HG02884 (cell line): ENCODE measurements at regions not wholly inside any gene's neighbourhood (a gene's known extent, or its start where the extent isn't known, plus 50 kb on each side); places are given as distances from the start of the nearest gene placed in this dataset.

Experiments used
- ATAC-seq: cut with Tn5 transposase; IDR thresholded peaks from one replicate; pipeline ENCODE4 v1.9.1; 2021; ENCODE audit warnings: mild to moderate bottlenecking, moderate library complexity; ENCODE audit not compliant: unreplicated experiment

DNA sequence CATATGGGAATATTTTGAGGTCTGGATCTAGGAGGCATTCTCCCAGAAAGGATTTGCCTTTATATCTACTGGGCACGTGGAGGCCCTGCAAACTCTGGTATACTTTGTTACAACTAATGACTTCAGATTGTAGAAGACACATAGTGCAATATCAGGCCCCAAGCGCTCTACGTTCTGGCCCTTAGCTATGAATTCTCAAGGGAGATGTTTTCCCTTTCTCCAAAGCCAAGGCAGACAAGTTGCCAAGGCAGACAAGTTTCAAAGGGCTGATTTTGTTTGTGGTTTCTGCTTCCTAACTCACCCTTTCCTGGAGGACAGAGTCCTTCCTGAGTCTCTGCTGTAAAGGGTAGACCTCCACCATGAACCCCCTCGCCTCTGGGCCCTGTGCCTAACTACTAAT lies 99.4 kb upstream of the CTTNBP2 start:
- ATAC-seq = no peak

DNA sequence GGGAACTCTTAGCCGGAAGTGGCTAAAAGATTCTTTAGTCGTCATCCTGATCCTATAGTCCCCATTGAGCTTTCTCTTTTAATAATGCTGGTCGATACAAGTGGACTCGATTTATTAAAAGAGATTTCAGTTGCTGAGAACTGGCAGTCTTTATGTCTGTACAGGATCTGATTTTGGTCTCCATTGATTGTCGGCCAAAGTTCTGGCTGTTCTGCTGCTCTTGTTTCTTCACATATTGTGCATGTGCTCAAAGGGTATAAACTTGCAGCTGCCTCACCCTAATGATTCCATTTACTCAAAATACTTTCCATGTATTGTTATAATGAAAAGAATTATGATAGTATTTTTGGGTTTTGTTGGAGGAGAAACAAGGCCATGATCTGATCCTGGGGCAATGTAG lies 100.7 kb upstream of the CTTNBP2 start:
- no peak for ATAC-seq

DNA sequence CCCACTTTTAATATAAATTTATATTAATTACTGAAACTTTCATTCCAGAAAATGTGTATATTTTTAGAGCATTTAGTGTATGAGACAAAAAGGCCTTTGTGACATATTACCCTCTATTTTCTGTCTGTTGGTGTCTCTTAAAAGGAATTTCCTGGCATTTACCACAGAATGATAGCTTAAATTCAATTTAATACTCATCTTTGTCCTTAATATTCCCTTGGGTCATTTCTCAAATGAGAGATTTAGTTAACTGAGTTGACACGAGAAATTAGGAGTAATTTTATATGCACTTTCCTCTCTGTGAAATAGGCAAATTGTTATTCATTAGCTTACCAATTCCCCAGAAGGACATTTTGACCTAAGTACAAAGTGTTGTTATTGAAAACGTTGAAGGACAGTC lies 101.7 kb upstream of the CTTNBP2 start:
- no peak for ATAC-seq

DNA sequence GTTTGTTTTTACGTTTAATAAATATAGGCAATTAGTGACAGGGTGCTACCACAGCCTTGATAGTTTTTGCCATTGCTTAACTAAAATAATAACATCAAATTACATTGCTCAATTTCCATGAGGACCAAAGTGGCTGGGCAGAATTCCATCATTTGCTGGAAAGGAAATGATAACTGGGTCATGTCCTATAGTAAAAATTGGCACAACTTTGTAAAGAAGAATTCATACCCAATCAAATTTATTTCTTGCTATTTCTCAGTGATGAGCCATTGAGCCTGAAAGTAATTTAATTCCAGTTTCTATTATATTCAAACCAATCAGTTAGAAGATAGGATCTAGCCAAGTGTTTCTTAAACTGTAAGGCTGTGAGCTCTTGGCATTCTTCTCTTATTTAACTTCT lies 102.2 kb upstream of the CTTNBP2 start:
- no peak for ATAC-seq

DNA sequence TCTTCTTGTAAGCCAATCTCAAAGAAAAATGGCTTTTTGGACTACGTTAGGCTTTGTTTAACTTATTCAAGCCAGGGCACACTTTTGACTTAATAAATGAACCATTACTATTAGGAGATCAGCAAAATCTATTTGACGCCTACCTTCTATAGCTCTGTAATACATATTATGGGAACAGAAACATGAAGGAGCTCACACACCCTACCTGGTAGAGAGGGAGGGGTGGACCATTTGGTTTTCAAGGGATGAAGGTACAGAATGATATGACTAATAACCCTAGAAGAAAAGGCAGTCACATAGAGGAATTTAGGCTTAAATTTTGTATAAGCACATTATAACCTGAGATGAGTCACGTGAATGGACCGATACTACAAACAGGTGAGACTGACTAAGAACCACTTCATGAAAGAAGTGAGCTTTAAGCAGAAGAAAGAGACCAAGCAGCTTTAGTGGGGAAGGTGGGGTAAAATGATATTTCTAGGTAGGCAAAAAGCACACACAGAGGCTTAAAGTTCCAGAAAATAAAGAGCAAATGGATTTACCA lies 106.8 kb upstream of the CTTNBP2 start:
- ATAC-seq = no peak

DNA sequence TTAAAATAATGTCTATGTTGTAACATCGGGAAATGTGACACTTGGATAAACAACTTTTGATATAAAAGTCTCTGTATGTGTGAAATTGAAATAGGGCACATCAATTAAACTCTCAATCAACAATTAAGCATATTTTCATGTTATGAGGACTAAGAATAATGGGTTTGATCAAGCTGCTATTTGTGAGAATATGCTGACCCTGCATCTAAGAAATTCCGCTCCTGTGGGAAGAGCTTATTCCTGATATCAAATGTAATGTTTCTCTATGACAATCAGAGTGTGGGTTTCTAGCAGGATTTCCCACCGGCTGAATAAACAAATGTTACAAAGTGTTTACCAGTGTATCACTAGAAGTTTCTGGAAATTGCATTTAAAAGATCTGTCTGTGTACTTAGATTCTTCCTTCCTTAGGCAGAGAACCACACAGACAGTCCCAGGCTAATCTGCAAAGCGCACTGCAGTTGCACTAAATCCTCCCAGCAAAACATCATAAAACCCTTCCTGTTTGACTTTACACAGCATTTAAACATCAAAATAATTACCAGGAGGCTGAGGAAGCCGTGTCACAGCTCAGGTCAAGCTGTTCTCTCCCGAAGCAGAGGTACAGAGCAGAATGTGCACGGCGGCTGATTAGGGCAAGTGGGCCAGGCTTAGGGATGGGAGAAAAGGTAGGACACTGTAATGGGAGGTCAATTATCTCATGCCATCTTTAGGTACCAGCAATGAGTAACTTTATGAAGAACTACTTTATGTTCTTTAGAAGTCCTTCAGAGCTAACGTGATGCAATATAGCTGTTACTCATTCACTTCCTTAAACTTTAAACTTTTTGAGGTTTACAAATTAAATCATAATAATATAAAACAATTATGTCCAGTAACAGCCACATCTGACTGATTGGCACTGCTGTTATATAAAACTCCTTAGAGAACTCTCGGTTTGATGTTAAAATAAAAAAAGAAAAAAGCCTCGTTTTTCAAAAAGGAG lies 109.1 kb upstream of the CTTNBP2 start:
- ATAC-seq = no peak

DNA sequence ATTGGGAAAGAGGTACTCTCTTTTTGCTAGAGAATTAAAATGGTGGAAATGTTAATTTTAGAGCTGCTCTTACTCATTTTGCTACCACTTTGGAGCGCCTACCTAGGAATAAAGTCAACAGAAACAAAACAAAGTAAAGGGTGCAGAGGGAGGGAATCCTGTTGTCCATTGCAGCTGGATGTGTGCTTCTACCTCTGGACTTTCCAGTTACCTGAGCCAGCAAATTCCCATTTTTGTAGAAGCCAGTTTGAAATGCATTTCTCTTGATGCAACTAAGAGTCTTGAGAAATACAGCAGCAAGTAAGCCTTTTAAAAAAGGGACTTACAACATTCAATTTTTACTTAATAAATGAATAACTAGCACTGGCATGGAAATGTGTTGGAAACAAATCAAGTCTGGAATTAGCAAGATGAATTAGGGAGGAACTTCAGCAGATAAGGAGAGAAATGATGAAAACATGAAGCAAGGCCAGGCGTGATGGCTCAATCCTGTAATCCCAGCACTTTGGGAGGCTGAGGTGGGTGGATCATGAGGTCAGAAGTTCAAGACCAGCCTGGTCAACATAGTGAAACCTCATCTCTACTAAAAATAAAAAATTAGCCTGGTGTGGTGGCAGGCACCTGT lies 113.5 kb upstream of the CTTNBP2 start:
- no peak for ATAC-seq

DNA sequence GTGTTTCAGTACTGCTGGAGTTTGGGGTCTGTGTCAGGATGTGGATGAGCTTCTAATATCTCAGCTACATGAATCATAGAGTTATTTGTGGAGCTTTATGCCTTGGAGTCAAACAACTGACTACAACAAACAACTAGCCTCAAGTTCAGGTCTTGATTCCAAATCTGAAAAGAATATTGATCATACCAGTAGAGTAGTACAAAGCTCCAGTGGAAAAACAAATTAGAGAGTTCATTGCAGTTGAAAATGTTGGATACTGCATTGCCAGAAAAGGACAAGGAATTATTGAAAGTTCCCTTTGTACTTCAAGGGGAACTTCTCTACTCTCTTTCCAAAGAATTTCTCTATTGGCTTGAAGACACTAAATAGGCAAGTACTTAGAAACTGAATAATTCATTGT lies 117.6 kb upstream of the CTTNBP2 start:
- ATAC-seq = no peak

DNA sequence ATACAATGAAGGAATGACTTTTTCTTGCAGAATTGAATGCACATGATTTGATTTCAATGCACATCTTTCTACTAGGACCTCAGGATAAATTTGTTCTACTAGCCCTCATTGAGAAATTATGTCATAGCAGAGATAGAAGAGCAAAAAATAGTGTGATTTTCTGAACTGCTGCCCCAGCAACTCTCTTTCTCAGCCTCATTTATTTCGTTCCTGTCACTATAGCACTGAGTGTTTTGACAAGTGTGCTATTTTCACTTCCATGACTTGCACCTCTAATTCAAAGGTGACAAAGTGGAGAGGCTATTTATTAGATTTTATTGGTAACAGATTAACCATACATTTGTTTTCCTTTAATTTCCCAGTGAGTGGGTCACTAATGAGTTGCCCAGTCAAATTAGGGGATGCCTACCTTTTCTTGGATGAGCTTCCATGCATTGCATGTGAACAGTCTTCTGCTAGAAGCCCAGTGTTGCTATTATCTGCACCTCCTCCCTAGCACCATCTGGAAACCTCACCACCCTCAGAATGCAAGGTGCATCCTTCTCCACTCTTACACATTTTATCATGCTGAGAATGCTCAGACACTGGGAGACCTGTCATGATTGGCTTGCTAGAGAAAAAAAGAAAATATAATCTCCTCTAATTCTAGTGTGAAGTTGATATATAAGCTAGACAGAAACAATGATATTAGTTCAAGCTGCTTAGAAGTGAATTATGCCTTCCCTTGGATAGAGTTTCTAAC lies 119.6 kb upstream of the CTTNBP2 start:
- ATAC-seq = no peak

DNA sequence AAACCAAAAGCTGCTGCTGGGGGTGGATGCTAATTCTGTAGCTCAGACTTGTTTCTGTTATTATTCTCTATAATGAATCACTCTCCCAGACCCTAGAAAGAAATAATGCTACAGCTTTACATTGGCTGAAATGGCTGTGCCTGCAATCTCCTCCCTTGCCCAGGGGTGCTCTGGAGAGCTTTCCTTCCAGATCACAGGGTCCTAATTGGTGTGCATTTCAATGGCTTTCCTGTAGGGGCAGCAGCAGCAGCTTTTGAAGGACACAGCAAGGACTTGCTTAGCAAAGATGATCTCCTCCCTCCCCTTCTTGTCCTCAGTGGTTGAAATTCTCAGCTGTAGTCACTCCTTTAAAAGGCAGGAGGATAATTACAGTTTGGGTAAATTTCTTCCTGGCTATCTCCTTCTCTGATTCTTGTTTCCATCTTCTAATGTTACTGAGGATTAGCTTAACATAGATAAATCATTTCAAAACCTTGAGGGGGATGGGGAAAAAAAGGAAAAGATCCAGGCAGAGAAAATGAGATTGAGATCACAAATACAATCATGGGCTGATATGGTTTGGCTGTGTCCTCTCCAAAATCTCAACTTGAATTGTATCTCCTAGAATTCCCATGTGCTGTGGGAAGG lies 120.2 kb upstream of the CTTNBP2 start:
- ATAC-seq = peak; percentile 99

DNA sequence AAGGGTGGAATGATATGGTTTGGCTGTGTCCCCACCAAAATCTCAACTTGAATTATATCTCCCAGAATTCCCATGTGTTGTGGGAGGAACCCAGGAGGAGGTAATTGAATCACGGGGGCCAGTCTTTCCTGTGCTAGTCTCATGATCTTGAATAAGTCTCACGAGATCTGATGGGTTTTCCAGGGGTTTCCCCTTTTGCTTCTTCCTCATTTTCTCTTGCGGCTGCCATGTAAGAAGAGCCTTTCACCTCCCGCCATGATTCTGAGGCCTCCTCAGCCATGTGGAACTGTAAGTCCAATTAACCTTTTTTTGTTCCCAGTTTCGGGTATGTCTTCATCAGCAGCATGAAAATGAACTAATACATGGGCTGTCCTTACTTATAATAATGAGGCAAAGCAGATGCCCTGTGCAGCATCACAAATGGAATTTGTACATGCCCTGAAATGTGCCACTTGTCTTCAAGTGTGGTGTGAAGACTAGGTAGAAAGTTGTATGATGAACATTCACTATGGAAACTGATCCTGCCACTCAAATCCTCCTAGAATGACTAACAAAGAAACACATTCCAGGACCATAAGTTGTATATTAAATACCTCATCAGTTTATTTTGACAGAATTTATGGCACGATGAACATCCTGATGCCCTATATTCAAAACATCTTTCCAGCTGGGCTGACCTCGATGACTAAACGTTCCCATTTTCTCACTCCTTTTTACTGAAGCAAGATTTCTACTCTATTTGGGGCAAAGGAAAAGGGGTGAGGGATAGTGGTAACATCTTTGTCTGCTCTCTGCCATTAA lies 122.8 kb upstream of the CTTNBP2 start:
- no peak for ATAC-seq

DNA sequence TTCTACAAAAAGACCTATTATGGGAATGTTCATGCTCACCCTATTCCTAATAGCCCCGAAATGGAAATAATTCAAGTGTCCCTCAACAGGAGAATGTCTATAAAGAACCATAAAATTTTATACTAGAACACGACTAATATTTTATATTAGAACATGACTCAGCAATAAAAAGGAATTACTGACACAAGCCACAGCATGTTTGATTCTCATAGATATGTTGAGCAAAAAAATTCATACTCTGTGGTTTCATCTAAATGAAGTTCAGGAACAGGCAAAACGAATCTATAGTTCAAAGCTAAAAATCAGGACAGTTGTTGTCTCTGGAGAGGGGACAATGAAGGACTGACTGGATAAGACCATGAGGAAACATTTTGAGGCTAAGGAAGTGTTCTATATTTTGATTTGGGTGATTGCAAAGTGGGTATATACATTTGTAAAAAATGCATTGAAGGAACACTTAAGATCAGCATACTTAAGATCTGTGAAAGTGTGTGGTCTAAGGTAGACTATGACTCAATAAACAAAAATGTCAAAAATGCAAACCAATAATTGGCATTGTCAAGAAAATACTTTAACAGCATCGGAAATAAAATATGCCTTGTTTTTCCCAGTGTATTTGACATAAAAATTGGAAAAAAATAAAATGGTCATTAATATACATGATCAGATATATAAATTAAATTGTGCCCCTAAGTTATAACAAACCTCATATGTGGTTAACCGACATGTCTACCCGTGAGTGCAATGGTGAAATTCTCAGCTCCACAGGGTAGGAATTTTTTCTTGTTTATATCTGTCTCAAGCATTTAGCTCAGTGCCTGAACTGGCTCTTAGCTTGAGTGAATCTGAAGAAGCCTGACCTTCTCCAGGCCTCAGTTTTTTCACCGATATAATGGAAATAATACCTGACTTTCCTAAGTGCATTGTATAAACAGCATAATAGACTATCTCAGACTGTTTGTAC lies 124.9 kb upstream of the CTTNBP2 start:
- no peak for ATAC-seq

DNA sequence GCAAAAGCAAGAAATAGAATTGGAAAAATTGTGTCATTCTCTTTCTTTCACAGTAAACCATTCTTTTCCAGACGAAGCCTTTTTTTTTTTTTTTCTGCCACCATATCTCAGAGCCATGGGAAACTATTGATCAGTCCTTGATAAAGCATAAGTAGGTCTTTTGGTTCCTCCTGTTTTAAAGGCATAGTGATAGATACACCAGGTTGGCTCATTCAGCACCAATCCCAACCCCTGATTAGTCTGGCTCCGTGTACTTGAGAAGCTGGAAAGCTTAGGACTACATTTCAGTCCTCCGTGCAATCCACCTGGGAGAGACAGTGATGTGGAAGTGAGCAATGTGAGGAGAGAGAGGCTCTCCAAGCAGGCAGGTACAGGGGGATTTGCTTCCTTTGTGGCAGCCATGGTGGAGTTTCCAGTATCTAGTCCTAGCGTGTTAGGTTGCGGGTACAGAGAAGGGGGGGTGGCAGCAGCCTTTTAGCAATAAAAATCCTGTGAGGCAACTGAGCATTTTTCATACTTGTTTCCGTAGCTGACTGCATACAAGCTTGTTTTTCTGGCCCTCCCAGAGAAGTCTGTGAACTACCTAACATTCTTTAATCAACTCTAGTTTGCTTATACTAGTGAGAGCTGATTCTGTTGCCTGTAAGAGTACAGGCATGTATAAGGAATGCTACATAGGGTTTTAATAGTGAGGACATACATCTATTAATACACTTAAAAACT lies 127.4 kb upstream of the CTTNBP2 start:
- ATAC-seq = no peak

DNA sequence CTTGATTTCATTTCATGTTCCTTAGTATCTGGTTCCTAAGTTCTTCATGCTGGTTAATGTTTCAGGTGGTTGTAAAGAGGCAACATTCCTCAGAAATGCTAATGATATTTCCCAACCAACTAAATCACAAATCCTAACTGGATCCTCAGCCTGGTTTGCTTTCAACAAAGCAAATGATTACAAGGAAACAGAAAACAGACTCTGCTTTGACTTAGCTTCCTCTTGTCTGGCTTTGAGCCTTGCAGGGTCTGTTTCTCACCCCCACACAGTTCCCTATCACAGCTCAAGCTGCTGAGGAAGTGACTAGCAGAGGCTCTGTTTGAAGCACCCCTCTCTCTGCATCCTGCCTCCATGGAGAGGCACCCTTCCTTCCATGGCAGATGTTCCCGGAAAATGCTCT lies 130.2 kb upstream of the CTTNBP2 start:
- ATAC-seq = no peak

DNA sequence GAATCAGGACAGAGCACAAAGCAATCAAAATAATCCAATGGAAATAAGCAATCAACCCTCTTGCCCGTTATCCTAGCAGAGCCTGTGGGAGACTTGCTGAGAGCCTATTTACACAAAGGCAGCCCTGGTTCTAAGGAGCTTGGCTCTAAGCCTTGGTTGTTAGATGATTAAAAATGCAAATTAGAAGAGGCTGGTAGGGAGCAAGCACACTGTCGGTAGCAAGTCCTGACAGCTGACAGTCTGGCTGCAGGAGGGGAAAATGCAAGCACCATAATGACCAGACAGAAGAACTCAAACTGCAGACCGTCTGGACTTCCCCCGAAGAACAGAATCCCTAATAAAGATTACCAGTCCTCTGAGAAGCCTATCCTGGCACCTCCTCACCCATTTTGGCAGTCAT lies 131.8 kb upstream of the CTTNBP2 start:
- no peak for ATAC-seq

DNA sequence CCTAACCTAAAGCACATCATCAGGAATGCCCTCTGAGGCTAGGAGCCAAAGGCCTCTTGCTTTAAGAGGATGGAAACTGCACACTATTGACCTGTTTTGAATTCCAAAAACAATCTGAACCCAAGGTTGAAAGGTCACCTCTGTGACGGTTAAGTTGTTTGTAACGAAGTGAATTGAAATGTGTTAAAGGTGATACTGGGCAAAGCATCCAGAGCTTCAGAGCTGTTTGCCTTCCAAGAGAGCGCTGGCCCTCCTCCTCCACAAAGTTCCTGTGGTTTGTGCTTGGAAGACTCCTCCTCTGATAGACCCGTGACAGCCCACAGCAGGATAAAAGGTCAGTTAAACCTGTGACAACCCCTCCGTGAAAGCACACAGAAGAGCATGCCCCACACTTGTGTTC lies 133.7 kb upstream of the CTTNBP2 start:
- no peak for ATAC-seq

DNA sequence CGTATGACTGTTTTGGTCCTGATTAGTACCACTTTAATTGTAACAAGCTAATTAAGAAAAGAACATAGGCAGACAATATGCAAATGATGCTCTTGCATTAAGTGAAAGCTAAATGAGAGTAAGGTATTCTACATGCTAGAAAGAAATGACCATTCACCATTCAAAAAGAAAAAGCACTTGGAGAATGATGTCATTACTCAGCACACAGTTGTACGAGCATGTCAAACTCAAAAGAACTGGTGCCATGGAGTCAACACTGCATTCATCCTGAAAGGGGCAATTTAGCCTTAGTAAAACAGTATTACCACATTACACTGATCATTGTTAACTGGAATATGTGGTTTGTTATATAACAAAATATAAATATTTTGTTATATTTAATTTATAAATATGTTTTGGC lies 136.2 kb upstream of the CTTNBP2 start:
- ATAC-seq = no peak

DNA sequence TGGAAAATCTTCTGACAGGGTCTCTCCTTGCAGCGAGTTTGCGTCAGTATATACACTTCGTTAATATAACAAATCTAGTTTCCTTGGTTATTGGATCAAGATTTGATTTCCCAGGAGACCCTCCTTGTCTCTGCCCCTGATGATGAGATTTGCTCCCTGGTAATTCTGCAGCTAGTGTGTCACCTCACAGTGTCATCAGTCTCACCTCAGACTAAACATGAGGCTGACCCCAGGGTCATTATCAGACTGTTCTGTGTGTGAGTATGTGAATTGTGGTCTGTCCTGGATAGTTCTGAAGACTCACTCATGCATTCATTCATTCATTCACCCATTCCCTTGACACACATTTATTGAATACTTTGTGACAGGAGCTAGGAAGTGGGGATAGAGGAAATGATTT lies 138.4 kb upstream of the CTTNBP2 start:
- no peak for ATAC-seq
